Breast epithelium (tissue), 4 donors: ENCODE measurements at regions not wholly inside any gene's neighbourhood (a gene's known extent, or its start where the extent isn't known, plus 50 kb on each side); places are given as distances from the start of the nearest gene placed in this dataset.
"Not testable (repeated sequence)": the region's sequence is repeated elsewhere in the genome, so short reads cannot be mapped to it uniquely, and the experiment has no call there.

Source experiments
- DNase-seq, 2 donors: peaks; one replicate each; pipeline ENCODE4 v3.0.0-alpha.2; 2019; ENCODE audit warnings: low spot score in 2 of 2
- H3K27ac ChIP-seq, 2 donors: fragments of 200-600 bp; sonication (generic) in 1 of 2; one replicate each; pipeline ENCODE4 v1.5.1; 2016 to 2019; ENCODE audit warnings: mild to moderate bottlenecking in 1 of 2
- H3K27me3 ChIP-seq, 2 donors: fragments of 200-600 bp; sonication (generic) in 1 of 2; one replicate each; pipeline versions ENCODE4 v1.5.1 to v1.6.0; 2017 to 2019; ENCODE audit warnings: control low read depth in 1 of 2, mild to moderate bottlenecking in 1 of 2
- H3K36me3 ChIP-seq: fragments of 200-600 bp; one replicate; pipeline ENCODE4 v1.5.1; 2019
- H3K4me1 ChIP-seq, 2 donors: fragments of 200-600 bp; sonication (generic); one replicate each; pipeline ENCODE4 v1.5.1; 2016 to 2019; ENCODE audit warnings: control low read depth in 1 of 2
- H3K4me3 ChIP-seq, 3 donors: fragments of 200-600 bp; sonication (generic); 1 replicate in 2 of 3; 2 replicates in 1 of 3; pipeline ENCODE4 v1.5.1; 2016 to 2019; ENCODE audit warnings: mild to moderate bottlenecking in 3 of 3, moderate library complexity in 2 of 3
- H3K9me3 ChIP-seq, 2 donors: fragments of 200-600 bp; sonication (generic) in 1 of 2; one replicate each; pipeline ENCODE4 v1.5.1; 2016 to 2019; ENCODE audit warnings: control low read depth in 1 of 2
- CTCF ChIP-seq, 3 donors: fragments of 450-650 bp; IDR thresholded peaks; one replicate each; pipeline ENCODE4 v1.5.1; 2016 to 2017; ENCODE audit warnings: antibody characterized with exemption in 3 of 3, mild to moderate bottlenecking in 3 of 3, moderate library complexity in 3 of 3
- POLR2A ChIP-seq: fragments of 450-650 bp; IDR thresholded peaks from one replicate; pipeline ENCODE4 v1.6.1; 2016; ENCODE audit warnings: antibody characterized with exemption, mild to moderate bottlenecking, moderate library complexity
- POLR2AphosphoS5 ChIP-seq, 3 donors: sonication (generic); formaldehyde crosslinking; IDR thresholded peaks; one replicate each; pipeline ENCODE4 v1.6.1; 2017; ENCODE audit warnings: antibody characterized with exemption in 3 of 3
- intact Hi-C: fragments of 100-400 bp; cut with DNase I; formaldehyde crosslinking; loops from one replicate; pipeline ENCODE4 v1.15.1; 2023; ENCODE audit warnings: low total_unique reads

DNA sequence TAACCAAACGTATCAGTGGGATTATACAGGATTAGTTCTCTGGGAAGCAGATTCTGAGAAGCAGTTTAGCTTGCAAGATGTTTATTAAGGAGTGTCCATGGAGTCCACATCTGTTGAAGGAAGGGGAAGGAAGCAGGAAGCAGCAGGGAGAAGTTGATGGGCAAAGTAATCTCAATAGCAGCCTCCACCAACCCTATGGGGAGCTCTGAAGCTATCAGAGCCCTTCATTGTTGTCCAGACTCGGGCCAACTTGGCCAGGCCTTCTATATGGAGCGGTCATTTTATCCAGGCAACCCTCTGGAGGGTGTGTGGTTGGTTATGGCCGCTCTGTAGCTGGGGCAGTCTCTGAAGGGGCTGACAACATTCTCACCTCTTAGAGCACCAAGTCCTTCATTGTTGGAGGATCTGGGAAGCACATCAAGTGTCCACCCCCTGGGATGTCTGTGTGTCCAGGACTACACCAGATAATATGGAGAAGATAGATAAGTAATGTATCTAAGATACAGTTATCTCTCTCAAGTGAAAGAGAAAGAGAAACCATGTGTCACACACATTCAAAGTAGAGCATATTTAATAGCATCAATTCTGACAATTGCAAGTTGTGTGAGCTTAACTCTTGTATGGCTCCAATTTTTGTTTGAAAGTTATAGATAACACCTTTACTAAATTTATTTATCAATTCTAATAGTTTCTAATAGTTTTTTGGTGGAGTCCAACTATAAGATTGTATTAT lies 101.7 kb upstream of the TRIM77 start:
- Histone ChIP-seq H3K27ac (no peak overlapping the region), H3K27me3 (no peaks in the 10 kb centered on the region), H3K9me3 (no peaks in the 10 kb centered on the region), H3K4me3 (no peak overlapping the region), H3K4me1 (no peaks in the 10 kb centered on the region), H3K36me3 (no peaks in the 10 kb centered on the region)
- intact Hi-C loops, result no loop called here
- TF ChIP-seq CTCF (IDR thresholded peaks at IDR 0.05), result no peak
- no peak for TF ChIP-seq POLR2A
- no peak for TF ChIP-seq POLR2AphosphoS5 (IDR thresholded peaks at IDR 0.05)
- DNase-seq, result no peak

DNA sequence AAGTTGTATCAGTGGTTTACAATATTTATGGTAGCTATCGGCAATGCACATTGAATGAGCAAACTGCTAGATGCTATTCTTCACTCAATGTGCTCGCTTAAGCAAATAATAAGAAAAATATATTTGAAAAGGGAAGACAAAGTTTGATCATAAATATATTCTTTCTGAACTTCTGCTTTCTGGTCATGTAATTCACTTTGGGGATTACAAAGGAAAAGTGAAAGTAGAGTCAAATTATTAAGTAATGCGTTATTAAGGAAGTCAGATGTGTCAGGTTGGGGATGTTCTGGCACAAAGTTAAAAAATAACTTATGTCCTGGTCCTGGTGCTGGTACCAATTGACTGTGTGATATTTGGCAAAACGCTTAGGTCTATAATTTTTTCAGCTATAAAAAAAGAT lies 98.0 kb upstream of the TRIM77 start:
- Histone ChIP-seq H3K27ac (no peak overlapping the region), H3K4me1 (no peaks in the 10 kb centered on the region), H3K36me3 (no peaks in the 10 kb centered on the region), H3K27me3 (no peaks in the 10 kb centered on the region), H3K4me3 (peak overlapping the region in 1 of 3 donors; percentile 3), H3K9me3 (no peaks in the 10 kb centered on the region)
- TF ChIP-seq POLR2AphosphoS5 (IDR thresholded peaks at IDR 0.05), result no peak
- no peak for TF ChIP-seq POLR2A
- TF ChIP-seq CTCF (IDR thresholded peaks at IDR 0.05), result no peak
- no peak for DNase-seq
- intact Hi-C loops, result no loop called here

DNA sequence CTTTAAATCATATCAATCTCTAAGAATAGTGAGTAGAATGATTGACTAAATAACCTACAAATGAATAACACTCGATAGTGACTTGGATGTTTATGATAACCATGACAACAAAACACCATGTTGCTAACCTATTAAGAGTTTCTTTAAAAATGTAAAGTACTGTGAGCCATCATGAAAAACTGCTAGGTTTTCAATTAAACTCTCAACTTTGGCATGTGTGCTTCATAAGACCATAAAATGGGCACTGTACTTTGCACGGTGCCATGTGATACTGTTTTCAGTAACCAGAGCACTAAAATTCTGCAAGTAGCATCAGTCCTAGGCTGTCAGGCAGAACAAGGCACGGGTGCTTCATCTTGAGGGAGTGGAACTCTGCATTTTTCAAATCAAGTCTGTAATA lies 96.2 kb upstream of the TRIM77 start:
- intact Hi-C loops, result no loop called here
- TF ChIP-seq POLR2AphosphoS5 (IDR thresholded peaks at IDR 0.05) (no peak), CTCF (IDR thresholded peaks at IDR 0.05) (no peak), POLR2A (no peak)
- no peak overlapping the region for H3K27ac ChIP-seq
- no peak overlapping the region for H3K4me3 ChIP-seq
- no peaks in the 10 kb centered on the region for H3K9me3 ChIP-seq
- no peaks in the 10 kb centered on the region for H3K4me1 ChIP-seq
- no peak for DNase-seq
- H3K27me3 ChIP-seq, result no peaks in the 10 kb centered on the region
- no peaks in the 10 kb centered on the region for H3K36me3 ChIP-seq

GRCh38 chr11:89614428-89614827 lies 95.7 kb upstream of the TRIM77 start:
- H3K36me3 ChIP-seq, H3K27me3 ChIP-seq, H3K4me1 ChIP-seq, H3K27ac ChIP-seq, intact Hi-C loops, H3K4me3 ChIP-seq, H3K9me3 ChIP-seq, DNase-seq: not testable (repeated sequence)

GRCh38 chr11:89615642-89616041 lies 94.5 kb upstream of the TRIM77 start:
- H3K9me3 ChIP-seq, H3K36me3 ChIP-seq, H3K27ac ChIP-seq, H3K27me3 ChIP-seq, intact Hi-C loops, H3K4me1 ChIP-seq, H3K4me3 ChIP-seq, DNase-seq: not testable (repeated sequence)

DNA sequence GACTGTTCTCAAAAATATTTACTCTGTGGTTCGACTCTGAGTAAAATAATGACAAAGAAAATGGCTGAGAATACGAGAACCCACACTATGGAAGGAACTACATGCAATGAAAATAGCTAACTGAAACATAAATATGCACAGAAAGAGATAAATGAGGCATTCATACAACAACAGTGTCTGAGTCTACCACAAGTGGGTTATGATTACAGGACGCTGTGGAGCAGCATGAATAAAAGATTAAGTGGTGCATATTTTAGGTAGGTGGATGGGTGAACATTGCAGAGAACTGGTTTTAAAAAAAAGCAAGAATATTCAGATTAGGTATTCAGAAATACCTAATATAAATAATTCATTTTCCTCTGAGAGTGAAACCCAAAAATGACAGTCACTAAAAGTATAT lies 93.9 kb upstream of the TRIM77 start:
- H3K27ac ChIP-seq, DNase-seq, intact Hi-C loops, H3K36me3 ChIP-seq, H3K27me3 ChIP-seq, H3K4me3 ChIP-seq, H3K9me3 ChIP-seq, H3K4me1 ChIP-seq: not testable (repeated sequence)
